Femur (tissue), 1 donor: ENCODE measurements at regions not wholly inside any gene's neighbourhood (a gene's known extent, or its start where the extent isn't known, plus 50 kb on each side); places are given as distances from the start of the nearest gene placed in this dataset.
"Not testable (repeated sequence)": the region's sequence is repeated elsewhere in the genome, so short reads cannot be mapped to it uniquely, and the experiment has no call there.

ENCODE experiments used
- DNase-seq: peaks from one replicate; pipeline ENCODE4 v3.0.0-alpha.2; 2017

- DNase-seq, result peak; percentile 16
These were observed 196.1 kb downstream of the GOLGA6L6 start for GRCh38 chr15:20345401-20345958.

- peak; percentile 13 for DNase-seq
These were observed 196.8 kb downstream of the GOLGA6L6 start for GRCh38 chr15:20344601-20345400.

GRCh38 chr15:20343395-20344211 lies 198.0 kb downstream of the GOLGA6L6 start:
- peak; percentile 14 for DNase-seq

GRCh38 chr15:20342601-20343394 lies 198.8 kb downstream of the GOLGA6L6 start:
- DNase-seq, result peak; percentile 16

GRCh38 chr15:20341901-20342600 lies 199.5 kb downstream of the GOLGA6L6 start:
- DNase-seq, result peak; percentile 74

GRCh38 chr15:20340931-20341661 lies 200.5 kb downstream of the GOLGA6L6 start:
- DNase-seq, result peak; percentile 80

- DNase-seq, result peak; percentile 74
These were observed 201.2 kb downstream of the GOLGA6L6 start for GRCh38 chr15:20340331-20340811.

GRCh38 chr15:20339086-20339791 lies 202.4 kb downstream of the GOLGA6L6 start:
- DNase-seq, result not testable (repeated sequence)

GRCh38 chr15:20338671-20339070 lies 202.9 kb downstream of the GOLGA6L6 start:
- not testable (repeated sequence) for DNase-seq

- not testable (repeated sequence) for DNase-seq
These were observed 204.4 kb downstream of the GOLGA6L6 start for GRCh38 chr15:20337238-20337637.

- not testable (repeated sequence) for DNase-seq
These were observed 207.1 kb downstream of the GOLGA6L6 start for GRCh38 chr15:20334451-20334850.

- DNase-seq, result not testable (repeated sequence)
These were observed 215.8 kb downstream of the GOLGA6L6 start for GRCh38 chr15:20325751-20326150.

- not testable (repeated sequence) for DNase-seq
These were observed 224.5 kb downstream of the GOLGA6L6 start for GRCh38 chr15:20317132-20317531.

- DNase-seq, result not testable (repeated sequence)
These were observed 230.5 kb downstream of the GOLGA6L6 start for GRCh38 chr15:20311014-20311680.

GRCh38 chr15:20310603-20311002 lies 231.0 kb downstream of the GOLGA6L6 start:
- DNase-seq, result no peak

GRCh38 chr15:20309966-20310365 lies 231.6 kb downstream of the GOLGA6L6 start:
- DNase-seq, result not testable (repeated sequence)

- DNase-seq, result not testable (repeated sequence)
These were observed 232.2 kb downstream of the GOLGA6L6 start for GRCh38 chr15:20309395-20309794.

- DNase-seq, result not testable (repeated sequence)
These were observed 233.4 kb downstream of the GOLGA6L6 start for GRCh38 chr15:20308027-20308690.

- DNase-seq, result not testable (repeated sequence)
These were observed 234.5 kb downstream of the GOLGA6L6 start for GRCh38 chr15:20307137-20307536.
